HG03565 (cell line): ENCODE measurements at regions not wholly inside any gene's neighbourhood (a gene's known extent, or its start where the extent isn't known, plus 50 kb on each side); places are given as distances from the start of the nearest gene placed in this dataset.
"Not testable (repeated sequence)": the region's sequence is repeated elsewhere in the genome, so short reads cannot be mapped to it uniquely, and the experiment has no call there.

Experiments used
- ATAC-seq: cut with Tn5 transposase; IDR thresholded peaks from one replicate; pipeline ENCODE4 v1.9.1; 2021; ENCODE audit warnings: mild to moderate bottlenecking, moderate library complexity; ENCODE audit not compliant: unreplicated experiment

GRCh38 chr4:132085105-132085504 lies 1064.0 kb upstream of the PCDH10 start:
- no peak for ATAC-seq

DNA sequence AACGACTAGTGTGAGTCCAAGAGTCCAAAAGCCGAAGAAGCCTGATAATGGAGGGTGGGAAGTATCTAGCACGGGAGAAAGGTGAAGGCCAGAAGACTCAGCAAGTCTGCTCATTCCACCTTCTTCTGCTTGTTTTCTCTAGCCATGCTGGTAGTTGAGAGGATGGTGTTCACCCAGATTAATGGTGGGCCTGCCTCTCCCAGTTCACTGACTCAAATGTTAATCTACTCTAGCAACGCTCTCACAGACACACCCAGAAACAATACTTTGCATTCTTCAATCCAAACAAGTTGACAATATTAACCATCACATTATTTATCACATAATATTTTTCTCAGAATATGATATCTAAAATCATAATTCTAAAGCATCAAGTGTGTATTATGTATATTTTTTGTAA lies 1055.1 kb upstream of the PCDH10 start:
- no peak for ATAC-seq

DNA sequence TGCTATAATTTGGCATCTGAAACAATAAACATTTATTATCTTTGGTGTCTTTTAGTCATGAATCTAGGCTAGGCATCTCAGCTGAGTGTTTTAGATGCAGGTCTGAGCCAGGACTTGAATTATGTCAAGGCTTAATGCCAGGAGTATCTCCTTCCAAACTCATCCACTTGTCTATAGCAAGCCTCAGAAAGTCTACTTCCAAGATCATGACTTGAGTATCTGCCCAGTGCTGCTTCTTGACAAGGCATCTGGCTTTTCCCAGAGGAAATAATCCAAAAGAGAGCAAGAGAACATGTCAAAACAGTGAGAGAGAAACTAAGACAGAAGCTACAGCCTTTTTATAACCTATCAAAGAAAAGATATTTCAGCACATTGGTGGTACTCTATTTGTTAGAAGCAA lies 1052.1 kb upstream of the PCDH10 start:
- no peak for ATAC-seq

DNA sequence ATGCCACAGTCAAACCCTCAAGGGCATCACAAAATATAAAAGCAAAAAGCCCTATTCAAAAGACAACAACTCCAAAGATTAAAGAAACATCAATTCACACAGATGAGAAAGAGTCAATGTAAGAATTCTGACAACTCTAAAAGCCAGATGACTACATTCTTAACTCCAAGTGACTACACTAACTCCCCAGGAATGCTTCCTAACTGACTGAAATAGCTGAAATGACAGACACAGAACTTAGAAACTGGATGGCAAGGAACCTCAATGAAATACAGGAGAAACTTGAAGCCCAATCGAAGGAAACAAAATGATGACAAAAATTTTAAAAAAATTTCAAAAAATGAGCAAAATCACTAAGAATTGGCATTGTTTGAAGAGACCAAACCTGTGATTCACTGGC lies 1047.6 kb upstream of the PCDH10 start:
- ATAC-seq = no peak

- ATAC-seq = no peak
Measured at GRCh38 chr4:132108784-132109183, 1040.3 kb upstream of the PCDH10 start.

- ATAC-seq = no peak
Measured at GRCh38 chr4:132114885-132115284, 1034.2 kb upstream of the PCDH10 start.

GRCh38 chr4:132122741-132123140 lies 1026.4 kb upstream of the PCDH10 start:
- not testable (repeated sequence) for ATAC-seq

GRCh38 chr4:132123870-132124623 lies 1025.0 kb upstream of the PCDH10 start:
- ATAC-seq = peak; percentile 71

GRCh38 chr4:132124624-132124974 lies 1024.5 kb upstream of the PCDH10 start:
- ATAC-seq = no peak

DNA sequence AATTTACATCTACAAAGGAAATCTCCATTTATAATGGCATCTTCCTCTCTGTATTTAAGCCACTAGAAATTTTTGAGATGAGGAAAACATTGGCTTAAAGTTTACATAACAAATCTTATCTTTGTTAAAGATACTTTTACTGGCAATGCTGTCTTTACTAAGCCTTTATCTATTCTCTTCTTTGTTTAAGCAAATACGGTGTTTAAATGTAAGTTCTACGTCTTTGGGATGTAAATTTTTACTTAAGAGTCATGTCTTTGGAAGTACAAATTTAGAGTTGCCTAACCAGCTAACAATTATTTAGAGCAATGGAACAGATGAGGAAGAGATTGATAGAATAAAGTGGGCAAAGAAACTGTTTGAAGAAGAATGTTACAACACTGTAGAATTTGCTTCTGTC lies 1024.0 kb upstream of the PCDH10 start:
- ATAC-seq = no peak

DNA sequence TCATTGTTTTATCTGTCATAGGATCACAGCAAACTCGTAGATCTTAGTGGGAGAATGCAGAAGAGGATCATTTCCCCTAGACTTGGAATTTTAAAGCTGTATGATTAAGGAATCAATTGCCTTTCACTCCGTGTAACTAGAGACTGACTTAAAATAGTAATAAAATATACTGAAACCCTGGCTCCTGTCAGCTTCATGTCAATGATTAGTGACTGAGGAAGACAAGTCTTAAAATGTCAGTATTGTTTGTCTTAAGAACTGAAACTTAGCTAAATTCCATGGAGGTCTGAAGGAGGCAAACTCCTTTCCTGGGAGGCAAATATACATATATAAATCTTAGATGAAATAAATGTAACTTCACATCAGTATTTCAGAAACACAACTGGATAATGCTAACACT lies 1016.7 kb upstream of the PCDH10 start:
- ATAC-seq = no peak

GRCh38 chr4:132169660-132170059 lies 979.4 kb upstream of the PCDH10 start:
- no peak for ATAC-seq

GRCh38 chr4:132180020-132180427 lies 969.1 kb upstream of the PCDH10 start:
- ATAC-seq = no peak

GRCh38 chr4:132195176-132195575 lies 953.9 kb upstream of the PCDH10 start:
- no peak for ATAC-seq

GRCh38 chr4:132203618-132204017 lies 945.5 kb upstream of the PCDH10 start:
- no peak for ATAC-seq

DNA sequence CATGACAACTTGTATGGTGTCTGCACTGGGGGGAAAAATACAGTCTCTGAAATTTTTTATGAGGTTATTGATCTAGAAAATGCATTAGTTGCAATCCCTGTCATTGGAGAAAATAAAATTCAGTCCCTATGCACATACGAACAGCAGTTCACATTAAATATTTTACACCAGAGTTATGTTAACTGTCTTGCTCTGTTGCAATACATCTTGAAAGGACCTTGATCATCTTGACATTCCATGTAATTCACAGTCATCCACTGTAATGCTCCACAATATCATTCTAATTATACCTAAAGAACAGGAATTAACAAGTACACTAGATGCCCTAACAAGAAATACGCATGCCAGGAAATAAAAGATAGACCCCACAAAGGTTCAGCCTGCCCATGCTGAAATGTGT lies 934.6 kb upstream of the PCDH10 start:
- no peak for ATAC-seq

GRCh38 chr4:132218406-132218805 lies 930.7 kb upstream of the PCDH10 start:
- ATAC-seq = no peak

- peak; percentile 32 for ATAC-seq
Measured at GRCh38 chr4:132227151-132227856, 921.8 kb upstream of the PCDH10 start.

- peak; percentile 53 for ATAC-seq
Measured at GRCh38 chr4:132227857-132228165, 921.3 kb upstream of the PCDH10 start.

- no peak for ATAC-seq
Measured at GRCh38 chr4:132228676-132229075, 920.4 kb upstream of the PCDH10 start.

- no peak for ATAC-seq
Measured at GRCh38 chr4:132230025-132230424, 919.1 kb upstream of the PCDH10 start.

DNA sequence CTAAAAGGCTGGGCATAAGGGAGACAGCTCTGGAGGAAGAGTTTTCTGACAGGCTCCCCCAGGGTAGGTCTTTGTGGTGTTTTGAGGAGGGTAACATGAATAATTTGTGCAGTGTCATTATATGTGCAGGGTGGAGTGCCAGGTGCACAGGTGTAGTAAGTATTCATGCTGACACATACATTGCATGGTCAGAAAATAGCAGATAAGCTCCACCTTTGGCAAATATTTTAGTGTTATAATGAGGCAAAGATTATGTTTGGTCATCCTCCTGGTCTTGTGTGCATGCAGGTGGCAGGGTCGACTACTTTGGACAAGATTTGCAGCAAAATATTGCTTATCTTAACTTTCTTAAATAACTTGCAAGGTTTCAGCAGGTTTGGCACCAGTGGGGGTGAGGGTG lies 910.4 kb upstream of the PCDH10 start:
- ATAC-seq = no peak

DNA sequence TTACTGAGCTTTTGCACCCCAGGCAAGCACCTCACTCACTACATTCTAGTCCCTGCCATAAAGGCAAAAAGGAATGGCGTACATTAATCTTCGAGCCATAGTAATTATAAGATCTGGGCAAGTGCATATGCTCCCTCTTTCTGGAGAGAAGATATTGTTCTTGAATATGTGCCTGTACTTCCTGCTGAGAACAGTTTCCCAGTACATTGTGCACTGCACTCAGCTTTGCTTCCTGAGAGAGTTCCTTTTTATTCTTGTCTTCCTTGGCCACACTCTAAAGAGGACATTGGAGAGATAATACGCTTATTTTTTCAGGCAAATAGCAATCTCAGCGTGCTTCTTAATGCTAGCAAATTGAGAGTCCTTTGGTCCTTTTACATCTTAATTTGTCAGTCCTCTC lies 909.0 kb upstream of the PCDH10 start:
- no peak for ATAC-seq
